ENCODE measurements at regions not wholly inside any gene's neighbourhood (a gene's known extent, or its start where the extent isn't known, plus 50 kb on each side); places are given as distances from the start of the nearest gene placed in this dataset.
"Not testable (repeated sequence)": the region's sequence is repeated elsewhere in the genome, so short reads cannot be mapped to it uniquely, and the experiment has no call there.

DNA sequence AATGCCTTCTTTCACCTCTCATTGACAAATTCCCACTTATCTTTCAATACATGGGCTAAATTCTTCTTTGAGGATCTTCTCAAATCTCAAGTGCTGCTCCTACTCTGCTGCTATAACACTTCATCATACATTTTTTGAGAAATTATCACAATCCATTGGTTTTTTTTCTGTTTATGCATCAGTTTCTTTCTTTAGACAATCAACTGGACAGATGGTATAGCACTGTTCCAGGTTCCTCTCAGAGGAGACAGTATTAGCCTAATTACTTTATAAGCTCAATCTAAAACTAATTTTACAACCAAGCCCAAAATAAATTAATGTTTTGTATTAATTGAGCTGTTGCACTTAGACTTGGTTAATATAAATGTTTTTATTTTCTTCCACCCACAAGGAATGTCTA lies 392.5 kb downstream of the CHL1 start:
- H4K8ac ChIP-seq (ENCODE audit: extremely low read depth, insufficient read depth, low read length); CTCF ChIA-PET (ENCODE audit: partially characterized antibody); H3K56ac ChIP-seq (replicated peaks; ENCODE audit: insufficient read length, low read depth, low read length); H3K14ac ChIP-seq (ENCODE audit: insufficient read length); H2AK5ac ChIP-seq (ENCODE audit: low read depth, low read length); H2BK120ac ChIP-seq (replicated peaks; ENCODE audit: low read depth, low read length); H3K23ac ChIP-seq (ENCODE audit: insufficient read length); H3K9me3 ChIP-seq (ENCODE audit: insufficient read depth in 2 of 2, low read depth in 1 of 2, low read length in 1 of 2); POLR2A ChIA-PET (ENCODE audit: partially characterized antibody); H3K4me3 ChIP-seq (ENCODE audit: extremely low read depth in 1 of 4, insufficient read depth in 2 of 4, low read depth in 3 of 4, low read length in 4 of 4); H4K91ac ChIP-seq (replicated peaks; ENCODE audit: insufficient read length, low read length); H2BK12ac ChIP-seq (ENCODE audit: low read depth, low read length); H4K5ac ChIP-seq (ENCODE audit: insufficient read length, low read depth, low read length); H3K79me1 ChIP-seq (ENCODE audit: low read depth, low read length); H3K23me2 ChIP-seq (ENCODE audit: low read depth, low read length); FAIRE-seq; H2BK20ac ChIP-seq (ENCODE audit: low read length); H2BK5ac ChIP-seq (ENCODE audit: low read depth, low read length); H3K36me3 ChIP-seq (ENCODE audit: control insufficient read depth in 2 of 4, insufficient read depth in 4 of 4, low read length in 3 of 4); H3K4ac ChIP-seq (replicated peaks; ENCODE audit: insufficient read length, low read depth, low read length); H3K27me3 ChIP-seq (replicated peaks in 1 of 4; ENCODE audit: control insufficient read depth in 3 of 4, extremely low read depth in 1 of 4, insufficient read depth in 3 of 4, low read length in 3 of 4); H2AFZ ChIP-seq (ENCODE audit: low read length); DNase-seq (ENCODE audit: low read depth in 1 of 2, low spot score in 2 of 2); H2BK15ac ChIP-seq (ENCODE audit: low read length); H3K79me2 ChIP-seq (ENCODE audit: control insufficient read depth in 1 of 2, insufficient read depth in 2 of 2, low read length in 2 of 2); H4K20me1 ChIP-seq (replicated peaks in 1 of 2; ENCODE audit: control insufficient read depth in 1 of 2, insufficient read depth in 2 of 2, low read length in 2 of 2); H3K4me1 ChIP-seq (replicated peaks in 1 of 4; ENCODE audit: control insufficient read depth in 3 of 4, insufficient read depth in 4 of 4, low read length in 3 of 4); H3K4me2 ChIP-seq (ENCODE audit: insufficient read depth in 1 of 2, low read depth in 2 of 2, low read length in 2 of 2); H3K27ac ChIP-seq (ENCODE audit: low read depth, low read length); H3K18ac ChIP-seq (ENCODE audit: extremely low read depth, low read length); H3K9ac ChIP-seq (replicated peaks in 1 of 4; ENCODE audit: extremely low read depth in 1 of 4, low read depth in 3 of 4, low read length in 3 of 4): not testable (repeated sequence)

DNA sequence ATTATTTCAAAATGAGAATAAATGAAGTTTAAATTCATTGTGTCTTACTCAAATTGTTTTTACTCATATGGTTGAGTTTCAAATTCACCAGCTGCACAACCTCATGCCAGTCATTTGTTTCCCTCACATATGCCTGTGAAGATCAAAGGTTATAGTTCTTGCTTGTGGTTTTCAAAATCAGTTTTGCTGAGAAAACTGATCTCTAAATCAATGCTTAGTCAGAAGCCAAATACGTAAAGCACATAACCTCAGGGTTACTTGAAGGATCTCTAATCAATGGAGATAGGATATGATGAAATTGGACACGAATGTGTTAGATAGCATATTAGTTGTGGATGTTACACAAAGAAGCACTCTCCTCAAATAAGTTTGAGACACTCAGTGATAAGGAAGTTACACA lies 400.7 kb downstream of the CHL1 start:
- POLR2A ChIA-PET (ENCODE audit: partially characterized antibody); H4K5ac ChIP-seq (ENCODE audit: insufficient read length, low read depth, low read length); H4K8ac ChIP-seq (ENCODE audit: extremely low read depth, insufficient read depth, low read length); H2AFZ ChIP-seq (ENCODE audit: low read length); H3K14ac ChIP-seq (ENCODE audit: insufficient read length); H2BK5ac ChIP-seq (ENCODE audit: low read depth, low read length); H3K36me3 ChIP-seq (ENCODE audit: control insufficient read depth in 2 of 4, insufficient read depth in 4 of 4, low read length in 3 of 4); H2BK12ac ChIP-seq (ENCODE audit: low read depth, low read length); DNase-seq (ENCODE audit: low read depth in 1 of 2, low spot score in 2 of 2); H3K79me2 ChIP-seq (ENCODE audit: control insufficient read depth in 1 of 2, insufficient read depth in 2 of 2, low read length in 2 of 2); H4K20me1 ChIP-seq (replicated peaks in 1 of 2; ENCODE audit: control insufficient read depth in 1 of 2, insufficient read depth in 2 of 2, low read length in 2 of 2); H3K4ac ChIP-seq (replicated peaks; ENCODE audit: insufficient read length, low read depth, low read length); H3K9ac ChIP-seq (replicated peaks in 1 of 4; ENCODE audit: extremely low read depth in 1 of 4, low read depth in 3 of 4, low read length in 3 of 4); H3K23me2 ChIP-seq (ENCODE audit: low read depth, low read length); CTCF ChIA-PET (ENCODE audit: partially characterized antibody); H4K91ac ChIP-seq (replicated peaks; ENCODE audit: insufficient read length, low read length); H3K27ac ChIP-seq (ENCODE audit: low read depth, low read length); H3K23ac ChIP-seq (ENCODE audit: insufficient read length); H2BK20ac ChIP-seq (ENCODE audit: low read length); H3K18ac ChIP-seq (ENCODE audit: extremely low read depth, low read length); H3K56ac ChIP-seq (replicated peaks; ENCODE audit: insufficient read length, low read depth, low read length); H3K4me2 ChIP-seq (ENCODE audit: insufficient read depth in 1 of 2, low read depth in 2 of 2, low read length in 2 of 2); H3K9me3 ChIP-seq (ENCODE audit: insufficient read depth in 2 of 2, low read depth in 1 of 2, low read length in 1 of 2); H2AK5ac ChIP-seq (ENCODE audit: low read depth, low read length); H3K79me1 ChIP-seq (ENCODE audit: low read depth, low read length); H3K4me1 ChIP-seq (replicated peaks in 1 of 4; ENCODE audit: control insufficient read depth in 3 of 4, insufficient read depth in 4 of 4, low read length in 3 of 4); H2BK15ac ChIP-seq (ENCODE audit: low read length); H3K4me3 ChIP-seq (ENCODE audit: extremely low read depth in 1 of 4, insufficient read depth in 2 of 4, low read depth in 3 of 4, low read length in 4 of 4); H3K27me3 ChIP-seq (replicated peaks in 1 of 4; ENCODE audit: control insufficient read depth in 3 of 4, extremely low read depth in 1 of 4, insufficient read depth in 3 of 4, low read length in 3 of 4); H2BK120ac ChIP-seq (replicated peaks; ENCODE audit: low read depth, low read length): not testable (repeated sequence)
- WGBS, 2 experiments (ENCODE audit: extremely low coverage in 1 of 2, insufficient coverage in 1 of 2, insufficient read length in 1 of 2, insufficient replicate concordance in 2 of 2, low coverage in 1 of 2, low lambda C conversion rate in 2 of 2, missing lambda C conversion rate in 1 of 2): 93% methylated on average over 2 of the region's 2 CpGs; no CpG with 5 or more reads in 1 of the 2 experiments
- FAIRE-seq: peak; percentile 36

All from H1 (cell line).